LNCAP (cell line): ENCODE measurements at regions not wholly inside any gene's neighbourhood (a gene's known extent, or its start where the extent isn't known, plus 50 kb on each side); places are given as distances from the start of the nearest gene placed in this dataset.

ENCODE experiments used
- CTCF ChIP-seq: fragments of 450-650 bp; IDR thresholded peaks from 2 replicates; pipeline ENCODE4 v1.5.1; 2017; ENCODE audit warnings: mild to moderate bottlenecking

- TF ChIP-seq CTCF: no peak
These were observed 385.4 kb upstream of the TMEFF2 start for GRCh38 chr2:192579965-192580700.

- TF ChIP-seq CTCF: no peak
These were observed 384.0 kb upstream of the TMEFF2 start for GRCh38 chr2:192578780-192579179.

GRCh38 chr2:192577706-192578105 lies 383.0 kb upstream of the TMEFF2 start:
- TF ChIP-seq CTCF: no peak

GRCh38 chr2:192574552-192574951 lies 379.8 kb upstream of the TMEFF2 start:
- TF ChIP-seq CTCF: no peak

- no peak for TF ChIP-seq CTCF
These were observed 376.9 kb upstream of the TMEFF2 start for GRCh38 chr2:192571636-192572035.

- no peak for TF ChIP-seq CTCF
These were observed 376.1 kb upstream of the TMEFF2 start for GRCh38 chr2:192570788-192571187.

- TF ChIP-seq CTCF: no peak
These were observed 372.1 kb upstream of the TMEFF2 start for GRCh38 chr2:192566863-192567262.

- TF ChIP-seq CTCF: no peak
These were observed 365.6 kb upstream of the TMEFF2 start for GRCh38 chr2:192560326-192560725.
